PC-3 (cell line): ENCODE measurements at regions not wholly inside any gene's neighbourhood (a gene's known extent, or its start where the extent isn't known, plus 50 kb on each side); places are given as distances from the start of the nearest gene placed in this dataset.

Experiments
- ATAC-seq: fragments of 200-7000 bp; cut with Tn5 transposase; 2 replicates; pipeline ENCODE4 v1.9.1; 2020; ENCODE audit warnings: mild to moderate bottlenecking, moderate library complexity
- BruUV-seq: library from RNA; stranded (reverse); fragments of 400-500 nt; replicated peaks from 2 replicates; lab custom pipeline; 2021; lab: Mats Ljungman, UMichigan
- CTCF ChIA-PET: fragments of 300-600 bp; sonication (Branson Sonifier 250); formaldehyde crosslinking; loops from one replicate; lab custom pipeline; 2022; ENCODE audit warnings: antibody characterized with exemption; lab: Charles Lee
- POLR2A ChIA-PET: fragments of 300-600 bp; sonication (Branson Sonifier 250); formaldehyde crosslinking; loops from one replicate; lab custom pipeline; 2022; ENCODE audit warnings: antibody characterized with exemption; ENCODE audit not compliant: unreplicated experiment; lab: Charles Lee
- DNase-seq: peaks from one replicate; pipeline ENCODE4 v3.0.0-alpha.2; 2015
- H2AFZ ChIP-seq: fragments of 300-600 bp; sonication (generic); 2 replicates; pipeline ENCODE4 v1.6.0; 2016; ENCODE audit warnings: antibody characterized with exemption, low read length
- H3F3A ChIP-seq: fragments of 300-600 bp; sonication (generic); one replicate; pipeline ENCODE4 v1.6.0; 2017; ENCODE audit warnings: antibody characterized with exemption, low read length, control low read depth, mild to moderate bottlenecking; ENCODE audit not compliant: unreplicated experiment
- H3K27ac ChIP-seq: fragments of 300-600 bp; sonication (generic); 2 replicates; pipeline ENCODE4 v1.5.1; 2016; ENCODE audit warnings: mild to moderate bottlenecking, low read length
- H3K27me3 ChIP-seq: fragments of 300-600 bp; sonication (generic); 2 replicates; pipeline ENCODE4 v1.6.1; 2016; ENCODE audit warnings: low read length, mixed read lengths
- H3K36me3 ChIP-seq: fragments of 300-600 bp; sonication (generic); 2 replicates; pipeline ENCODE4 v1.6.1; 2016; ENCODE audit warnings: low read depth, mixed run types, low read length, mixed read lengths
- H3K4me1 ChIP-seq: fragments of 300-600 bp; sonication (generic); 2 replicates; pipeline ENCODE4 v1.5.1; 2016; ENCODE audit warnings: low read length; ENCODE audit not compliant: insufficient read depth
- H3K4me2 ChIP-seq: fragments of 300-600 bp; sonication (generic); 2 replicates; pipeline ENCODE4 v1.6.0; 2016; ENCODE audit warnings: low read length
- H3K4me3 ChIP-seq: fragments of 300-600 bp; sonication (generic); 2 replicates; pipeline ENCODE4 v1.5.1; 2016; ENCODE audit warnings: mild to moderate bottlenecking, low read length, mixed read lengths
- H3K79me2 ChIP-seq: fragments of 300-600 bp; sonication (generic); 2 replicates; pipeline ENCODE4 v1.6.1; 2017; ENCODE audit warnings: low read length, mixed read lengths
- H3K9ac ChIP-seq: fragments of 300-600 bp; sonication (generic); 2 replicates; pipeline ENCODE4 v1.6.0; 2016; ENCODE audit warnings: mild to moderate bottlenecking, low read length
- H3K9me2 ChIP-seq: fragments of 300-600 bp; sonication (generic); replicated peaks from 2 replicates; pipeline ENCODE4 v1.6.1; 2016; ENCODE audit warnings: mixed run types, low read length, mixed read lengths
- H3K9me3 ChIP-seq: fragments of 300-600 bp; sonication (generic); 2 replicates; pipeline ENCODE4 v1.6.1; 2016; ENCODE audit warnings: low read length, mixed read lengths
- H4K20me1 ChIP-seq: fragments of 300-600 bp; sonication (generic); 2 replicates; pipeline ENCODE4 v1.6.1; 2016; ENCODE audit warnings: low read length, mixed read lengths
- EZH2 ChIP-seq: fragments of 300-600 bp; sonication (generic); IDR thresholded peaks from one replicate; pipeline ENCODE4 v1.6.1; 2017; ENCODE audit warnings: antibody characterized with exemption, mild to moderate bottlenecking, low read length; ENCODE audit not compliant: unreplicated experiment
- EZH2phosphoT487 ChIP-seq: fragments of 300-600 bp; sonication (generic); IDR thresholded peaks from 2 replicates; pipeline ENCODE4 v1.6.1; 2018; ENCODE audit warnings: mild to moderate bottlenecking, antibody characterized with exemption, low read length, borderline replicate concordance
- intact Hi-C: fragments of 100-400 bp; cut with micrococcal nuclease; formaldehyde crosslinking; loops from 2 replicates; pipeline ENCODE4 v1.9.0; 2023
- TF ChIP-seq, protein P1 (sequence below): fragments of 300-600 bp; sonication (generic); conservative IDR thresholded peaks from 2 replicates; pipeline ENCODE4 v1.5.1; 2017; ENCODE audit warnings: antibody characterized with exemption, low read depth, mild to moderate bottlenecking, low read length

DNA sequence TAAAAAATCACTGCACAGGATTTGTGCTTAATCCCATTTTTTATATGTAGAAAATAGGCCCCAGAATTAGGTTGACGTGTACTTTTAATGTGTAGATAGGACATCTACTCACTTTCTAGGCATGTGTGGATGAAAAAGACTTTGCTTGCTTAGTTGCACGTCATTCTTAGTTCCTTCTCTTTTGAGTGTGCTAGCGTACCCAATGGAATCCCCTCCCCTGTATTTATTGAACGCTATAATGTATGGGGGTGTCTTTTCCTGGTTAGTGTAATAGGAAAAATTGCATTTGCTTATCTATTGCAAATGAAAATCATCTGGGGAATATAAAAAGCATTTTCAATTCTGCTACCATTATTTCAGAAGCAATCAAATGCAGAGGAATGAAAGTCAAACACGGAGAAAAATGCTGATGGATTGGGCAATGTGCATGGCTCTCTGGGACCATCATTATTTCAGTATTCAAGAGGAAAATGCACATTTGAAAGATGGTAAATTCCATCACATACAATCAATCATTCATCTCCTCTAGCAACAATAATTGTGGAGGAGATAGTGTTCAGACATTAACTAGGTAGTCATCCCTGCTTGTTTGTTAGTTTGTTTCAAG is 277.0 kb upstream of the B3GALT2 start:
- Histone ChIP-seq H2AFZ (no peak overlapping the region), H3K9ac (no peak overlapping the region), H3K4me2 (no peak overlapping the region), H3K79me2 (no peaks in the 10 kb centered on the region), H3K27me3 (no peaks in the 10 kb centered on the region), H3F3A (no peaks in the 10 kb centered on the region), H3K36me3 (no peaks in the 10 kb centered on the region), H3K27ac (no peak overlapping the region), H3K9me2 (no peaks in the 10 kb centered on the region), H3K4me1 (no peaks in the 10 kb centered on the region), H4K20me1 (no peaks in the 10 kb centered on the region), H3K4me3 (no peak overlapping the region), H3K9me3 (no peaks in the 10 kb centered on the region)
- POLR2A ChIA-PET: no interaction called here
- CTCF ChIA-PET: no interaction called here
- TF ChIP-seq, protein P1, sequence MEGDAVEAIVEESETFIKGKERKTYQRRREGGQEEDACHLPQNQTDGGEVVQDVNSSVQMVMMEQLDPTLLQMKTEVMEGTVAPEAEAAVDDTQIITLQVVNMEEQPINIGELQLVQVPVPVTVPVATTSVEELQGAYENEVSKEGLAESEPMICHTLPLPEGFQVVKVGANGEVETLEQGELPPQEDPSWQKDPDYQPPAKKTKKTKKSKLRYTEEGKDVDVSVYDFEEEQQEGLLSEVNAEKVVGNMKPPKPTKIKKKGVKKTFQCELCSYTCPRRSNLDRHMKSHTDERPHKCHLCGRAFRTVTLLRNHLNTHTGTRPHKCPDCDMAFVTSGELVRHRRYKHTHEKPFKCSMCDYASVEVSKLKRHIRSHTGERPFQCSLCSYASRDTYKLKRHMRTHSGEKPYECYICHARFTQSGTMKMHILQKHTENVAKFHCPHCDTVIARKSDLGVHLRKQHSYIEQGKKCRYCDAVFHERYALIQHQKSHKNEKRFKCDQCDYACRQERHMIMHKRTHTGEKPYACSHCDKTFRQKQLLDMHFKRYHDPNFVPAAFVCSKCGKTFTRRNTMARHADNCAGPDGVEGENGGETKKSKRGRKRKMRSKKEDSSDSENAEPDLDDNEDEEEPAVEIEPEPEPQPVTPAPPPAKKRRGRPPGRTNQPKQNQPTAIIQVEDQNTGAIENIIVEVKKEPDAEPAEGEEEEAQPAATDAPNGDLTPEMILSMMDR: no peak
- TF ChIP-seq EZH2: no peak
- no peak for TF ChIP-seq EZH2phosphoT487
- DNase-seq: no peak
- intact Hi-C loops: no loop called here
- ATAC-seq: no peak
- no TSS peak for BruUV-seq

DNA sequence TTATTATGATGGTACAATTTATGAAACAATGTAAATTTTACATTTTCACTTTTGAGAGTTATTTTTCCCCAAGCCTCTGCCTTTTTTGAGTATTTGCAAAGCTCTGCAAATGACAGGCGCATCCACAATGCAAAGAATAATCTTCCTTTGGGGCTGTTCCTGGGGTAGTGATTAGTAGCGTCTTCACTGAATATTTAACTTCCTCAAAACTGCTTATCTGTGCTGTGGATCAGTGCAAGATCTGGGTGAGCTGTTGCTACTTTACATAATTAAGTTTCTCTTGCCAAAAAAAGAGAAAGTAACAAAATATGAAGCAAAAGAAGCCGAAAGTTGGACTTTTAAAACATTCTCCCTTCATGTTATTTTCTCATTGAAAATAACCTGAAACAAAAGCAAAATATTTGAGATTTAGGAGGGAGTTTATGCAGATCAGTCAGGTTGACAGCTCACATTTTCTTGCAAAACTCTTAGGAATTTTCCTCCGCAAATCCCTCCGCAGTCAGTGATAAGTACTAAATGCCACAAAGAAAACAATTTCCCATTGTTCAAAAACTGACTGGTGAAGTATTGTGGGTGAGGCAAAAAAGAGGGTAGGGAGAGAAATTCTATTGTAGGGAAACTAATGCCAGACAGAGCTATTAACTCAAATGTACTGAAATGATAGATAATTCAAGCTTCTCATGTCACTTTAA is 276.4 kb upstream of the B3GALT2 start:
- intact Hi-C loops: no loop called here
- Histone ChIP-seq H3K9me2 (no peaks in the 10 kb centered on the region), H3F3A (no peaks in the 10 kb centered on the region), H2AFZ (no peak overlapping the region), H3K4me1 (no peaks in the 10 kb centered on the region), H3K9me3 (no peaks in the 10 kb centered on the region), H3K9ac (no peak overlapping the region), H4K20me1 (no peaks in the 10 kb centered on the region), H3K27ac (no peak overlapping the region), H3K4me3 (no peak overlapping the region), H3K4me2 (no peak overlapping the region), H3K36me3 (no peaks in the 10 kb centered on the region), H3K79me2 (no peaks in the 10 kb centered on the region), H3K27me3 (no peaks in the 10 kb centered on the region)
- DNase-seq: no peak
- no peak for ATAC-seq
- ChIA-PET CTCF (no interaction called here), POLR2A (no interaction called here)
- TF ChIP-seq, protein P1: no peak
- TF ChIP-seq EZH2phosphoT487 (no peak), EZH2 (no peak)
- no TSS peak for BruUV-seq

DNA sequence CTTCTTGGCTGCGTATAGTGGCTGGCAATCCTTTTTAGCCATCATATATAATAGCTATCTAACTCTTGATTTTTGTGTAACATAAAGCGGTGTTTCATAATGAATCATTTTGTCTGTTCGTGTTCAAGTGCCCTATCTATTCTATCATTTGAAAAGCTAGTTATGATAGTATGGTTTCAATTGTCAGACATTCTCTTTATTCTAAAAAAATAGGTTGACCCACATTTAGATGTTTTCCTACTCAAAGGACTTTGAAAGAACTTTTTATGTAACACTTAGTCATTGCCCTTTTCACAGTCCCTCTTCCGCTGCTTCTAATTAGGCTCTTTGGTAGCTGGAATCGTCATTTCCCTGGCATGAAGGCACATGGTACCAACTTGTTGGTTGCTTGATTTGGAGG is 272.2 kb upstream of the B3GALT2 start:
- H2AFZ ChIP-seq: no peak overlapping the region
- ATAC-seq: no peak

More for the DNA sequence above, 272.2 kb upstream of the B3GALT2 start:
- Histone ChIP-seq H3K4me1 (no peaks in the 10 kb centered on the region), H3K79me2 (no peaks in the 10 kb centered on the region), H3K9me3 (no peaks in the 10 kb centered on the region), H3K36me3 (no peaks in the 10 kb centered on the region), H3K4me3 (no peak overlapping the region), H3K9ac (no peak overlapping the region), H3K9me2 (no peaks in the 10 kb centered on the region), H3K4me2 (no peak overlapping the region), H4K20me1 (no peaks in the 10 kb centered on the region), H3K27ac (no peak overlapping the region), H3F3A (no peaks in the 10 kb centered on the region), H3K27me3 (no peaks in the 10 kb centered on the region)
- DNase-seq: no peak
- TF ChIP-seq, protein P1: no peak
- TF ChIP-seq EZH2phosphoT487 (no peak), EZH2 (no peak)
- intact Hi-C loops: no loop called here
- BruUV-seq: no TSS peak
- CTCF ChIA-PET: no interaction called here
- POLR2A ChIA-PET: no interaction called here
